Glutamatergic neuron (in vitro differentiated cells): ENCODE measurements at regions not wholly inside any gene's neighbourhood (a gene's known extent, or its start where the extent isn't known, plus 50 kb on each side); places are given as distances from the start of the nearest gene placed in this dataset.

Experiments
- DNase-seq: peaks from one replicate; pipeline ENCODE4 v3.0.0; 2022
- H3K27ac Mint-ChIP-seq: one replicate; pipeline ENCODE4 v1.8.0; 2020; ENCODE audit warnings: mild to moderate bottlenecking, mixed read lengths, inconsistent platforms; ENCODE audit not compliant: unreplicated experiment
- H3K27me3 Mint-ChIP-seq: one replicate; pipeline ENCODE4 v1.8.0; 2020; ENCODE audit warnings: mild to moderate bottlenecking, moderate library complexity, mixed read lengths, inconsistent platforms; ENCODE audit not compliant: unreplicated experiment
- H3K36me3 Mint-ChIP-seq: one replicate; pipeline ENCODE4 v1.8.0; 2020; ENCODE audit warnings: mild to moderate bottlenecking, mixed read lengths, inconsistent platforms; ENCODE audit not compliant: unreplicated experiment
- H3K4me1 Mint-ChIP-seq: one replicate; pipeline ENCODE4 v1.8.0; 2020; ENCODE audit warnings: mild to moderate bottlenecking, low read depth, mixed read lengths, inconsistent platforms; ENCODE audit not compliant: unreplicated experiment
- H3K4me3 Mint-ChIP-seq: one replicate; pipeline ENCODE4 v1.8.0; 2020; ENCODE audit warnings: mild to moderate bottlenecking, mixed read lengths, inconsistent platforms; ENCODE audit not compliant: unreplicated experiment
- H3K9me3 Mint-ChIP-seq: one replicate; pipeline ENCODE4 v1.8.0; 2020; ENCODE audit warnings: mild to moderate bottlenecking, moderate library complexity, mixed read lengths, inconsistent platforms; ENCODE audit not compliant: unreplicated experiment
- TF ChIP-seq, protein P1 (sequence below): fragments of 200-600 bp; sonication (generic); IDR thresholded peaks from one replicate; pipeline ENCODE4 v1.5.0; 2021; ENCODE audit not compliant: partially characterized antibody, unreplicated experiment

DNA sequence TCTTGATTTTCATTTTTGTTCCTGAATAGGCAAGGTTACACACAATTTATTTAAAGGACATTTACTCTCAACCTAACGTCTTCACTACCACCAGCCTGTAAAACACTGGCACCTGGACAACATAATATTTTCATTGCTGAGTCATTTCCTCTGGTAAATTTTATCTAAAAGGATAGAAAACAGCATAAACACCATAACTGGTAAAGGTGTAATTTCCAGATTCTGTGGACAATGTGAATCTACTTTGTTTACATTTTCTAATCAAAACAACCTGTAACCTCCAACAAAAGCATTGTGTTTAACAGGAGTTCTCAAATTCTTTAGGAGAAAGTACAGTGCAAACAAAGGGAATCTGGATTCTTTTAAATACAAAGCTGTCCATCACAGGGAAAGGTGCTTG, 472.0 kb upstream of the AKR1E2 start:
- Mint-ChIP-seq H3K27me3 (no peaks in the 10 kb centered on the region), H3K4me3 (no peak overlapping the region), H3K36me3 (no peaks in the 10 kb centered on the region), H3K4me1 (no peaks in the 10 kb centered on the region), H3K9me3 (no peaks in the 10 kb centered on the region), H3K27ac (no peak overlapping the region)
- no peak for DNase-seq
- TF ChIP-seq, protein P1, sequence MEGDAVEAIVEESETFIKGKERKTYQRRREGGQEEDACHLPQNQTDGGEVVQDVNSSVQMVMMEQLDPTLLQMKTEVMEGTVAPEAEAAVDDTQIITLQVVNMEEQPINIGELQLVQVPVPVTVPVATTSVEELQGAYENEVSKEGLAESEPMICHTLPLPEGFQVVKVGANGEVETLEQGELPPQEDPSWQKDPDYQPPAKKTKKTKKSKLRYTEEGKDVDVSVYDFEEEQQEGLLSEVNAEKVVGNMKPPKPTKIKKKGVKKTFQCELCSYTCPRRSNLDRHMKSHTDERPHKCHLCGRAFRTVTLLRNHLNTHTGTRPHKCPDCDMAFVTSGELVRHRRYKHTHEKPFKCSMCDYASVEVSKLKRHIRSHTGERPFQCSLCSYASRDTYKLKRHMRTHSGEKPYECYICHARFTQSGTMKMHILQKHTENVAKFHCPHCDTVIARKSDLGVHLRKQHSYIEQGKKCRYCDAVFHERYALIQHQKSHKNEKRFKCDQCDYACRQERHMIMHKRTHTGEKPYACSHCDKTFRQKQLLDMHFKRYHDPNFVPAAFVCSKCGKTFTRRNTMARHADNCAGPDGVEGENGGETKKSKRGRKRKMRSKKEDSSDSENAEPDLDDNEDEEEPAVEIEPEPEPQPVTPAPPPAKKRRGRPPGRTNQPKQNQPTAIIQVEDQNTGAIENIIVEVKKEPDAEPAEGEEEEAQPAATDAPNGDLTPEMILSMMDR, result no peak

DNA sequence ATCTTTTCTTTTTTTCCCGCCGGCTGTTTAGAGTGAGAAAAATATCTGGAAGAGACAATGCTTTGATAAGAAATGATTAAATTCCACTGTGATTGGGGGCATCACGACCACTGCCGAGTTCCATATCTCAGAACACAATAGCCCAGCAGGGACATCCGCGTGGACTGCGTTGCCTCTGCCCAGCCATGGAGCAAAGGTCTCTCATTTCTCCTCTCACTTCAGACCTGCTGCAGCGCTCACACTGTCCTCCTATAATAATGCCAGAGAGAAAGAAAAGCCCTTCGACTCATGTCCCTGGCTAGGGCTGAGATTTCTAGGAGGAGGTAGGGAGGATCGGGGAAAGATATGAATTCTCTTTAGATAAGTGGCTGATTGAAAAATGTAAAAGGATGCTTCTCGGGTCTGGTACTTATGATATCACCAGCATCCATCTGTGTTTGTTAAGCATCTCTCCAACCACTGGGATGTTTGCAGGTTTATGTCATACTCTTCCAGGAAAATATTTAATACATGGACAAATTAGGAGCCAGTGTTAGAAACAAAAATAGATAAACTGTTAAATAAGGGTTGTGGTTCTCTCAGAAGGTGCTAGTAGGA, 472.9 kb upstream of the AKR1E2 start:
- H3K9me3 Mint-ChIP-seq, result no peaks in the 10 kb centered on the region
- no peaks in the 10 kb centered on the region for H3K4me1 Mint-ChIP-seq
- H3K27ac Mint-ChIP-seq, result no peak overlapping the region
- no peak for DNase-seq
- TF ChIP-seq, protein P1, result no peak
- no peaks in the 10 kb centered on the region for H3K27me3 Mint-ChIP-seq
- no peaks in the 10 kb centered on the region for H3K36me3 Mint-ChIP-seq
- H3K4me3 Mint-ChIP-seq, result no peak overlapping the region

DNA sequence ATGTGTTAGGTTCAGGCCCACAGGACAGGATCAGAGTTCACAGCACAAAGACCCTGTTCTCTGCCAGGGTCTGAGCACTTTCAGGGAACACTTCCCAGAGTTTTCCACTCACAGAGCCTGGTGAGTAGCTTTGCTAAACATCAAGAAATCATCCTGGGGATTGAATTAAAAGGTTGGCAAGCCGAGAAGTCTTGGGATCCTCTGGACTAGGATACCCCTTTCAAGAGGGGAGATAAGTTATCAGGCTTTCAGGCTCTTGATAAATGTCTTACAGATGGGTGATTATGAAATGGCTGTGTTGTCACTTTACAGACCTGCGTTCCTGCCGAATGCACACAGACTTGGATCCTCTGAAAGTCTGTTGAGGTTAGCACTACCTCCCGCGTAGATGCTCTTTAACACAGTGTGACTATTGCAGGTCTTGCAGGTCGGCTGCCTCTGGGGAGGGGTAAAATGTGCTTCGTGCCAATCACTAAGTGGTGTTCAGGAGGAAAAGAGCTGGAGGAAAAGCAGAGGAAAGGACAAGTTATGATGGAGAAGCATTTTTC, 473.5 kb upstream of the AKR1E2 start:
- Mint-ChIP-seq H3K4me3 (no peak overlapping the region), H3K36me3 (no peaks in the 10 kb centered on the region), H3K27ac (no peak overlapping the region), H3K4me1 (no peaks in the 10 kb centered on the region), H3K27me3 (no peaks in the 10 kb centered on the region), H3K9me3 (no peaks in the 10 kb centered on the region)
- no peak for DNase-seq
- TF ChIP-seq, protein P1, result no peak

DNA sequence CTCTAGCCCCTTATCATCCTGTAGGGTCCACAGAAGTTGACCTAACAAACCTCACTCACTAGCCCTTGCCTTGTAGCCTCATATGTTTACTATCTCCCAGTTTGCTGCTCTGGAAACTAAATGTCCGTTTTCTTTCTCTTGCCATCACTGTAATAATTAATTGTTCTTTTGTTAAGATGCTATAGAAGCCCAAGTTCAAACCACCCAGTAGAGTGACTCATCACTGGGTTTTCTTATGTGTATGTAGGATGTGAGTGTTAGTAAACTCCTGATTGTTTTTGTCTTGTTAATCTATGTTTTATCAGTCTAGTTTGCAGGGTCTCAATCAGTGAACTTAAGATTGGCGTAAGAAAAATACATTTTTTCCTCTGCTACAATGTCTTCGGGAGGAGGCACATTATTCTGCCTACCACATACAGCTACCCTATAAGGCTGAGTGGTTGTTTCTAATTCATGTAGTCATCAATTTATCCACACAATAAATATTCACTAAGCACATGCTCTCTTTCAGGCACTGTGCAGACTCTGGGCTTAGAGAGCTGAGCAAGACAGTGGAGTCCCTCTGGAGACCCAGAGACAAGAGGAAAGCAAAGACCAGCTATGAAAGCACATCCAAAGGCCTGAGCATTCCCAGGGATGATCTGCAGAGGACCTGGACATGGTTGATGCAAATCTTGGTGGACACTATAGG, 474.1 kb upstream of the AKR1E2 start:
- H3K27me3 Mint-ChIP-seq, result no peaks in the 10 kb centered on the region
- no peak overlapping the region for H3K27ac Mint-ChIP-seq
- no peaks in the 10 kb centered on the region for H3K4me1 Mint-ChIP-seq
- no peaks in the 10 kb centered on the region for H3K9me3 Mint-ChIP-seq
- H3K36me3 Mint-ChIP-seq, result no peaks in the 10 kb centered on the region
- no peak for DNase-seq
- TF ChIP-seq, protein P1, result no peak
- no peak overlapping the region for H3K4me3 Mint-ChIP-seq

DNA sequence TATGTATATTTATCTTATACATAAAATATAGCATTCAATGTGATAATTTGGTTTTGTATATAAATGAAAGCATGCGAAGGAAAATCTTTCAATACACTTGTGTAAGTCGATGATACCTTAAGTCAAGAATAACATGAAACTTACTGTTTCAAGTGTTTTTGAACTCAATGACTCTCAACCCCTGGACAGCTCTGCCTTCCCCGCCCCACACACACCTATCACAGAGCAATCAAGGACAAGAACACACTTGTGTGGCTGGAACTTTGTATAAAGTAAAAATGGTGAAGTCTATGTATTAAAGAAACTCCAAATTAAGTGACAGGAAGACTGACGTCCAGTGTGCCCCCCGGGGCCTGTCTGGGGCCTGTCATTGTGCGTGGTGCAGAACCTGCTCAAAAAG, 478.6 kb upstream of the AKR1E2 start:
- no peak overlapping the region for H3K27ac Mint-ChIP-seq
- no peaks in the 10 kb centered on the region for H3K4me1 Mint-ChIP-seq
- TF ChIP-seq, protein P1, result no peak
- H3K36me3 Mint-ChIP-seq, result no peaks in the 10 kb centered on the region
- DNase-seq, result no peak
- H3K4me3 Mint-ChIP-seq, result no peak overlapping the region
- no peaks in the 10 kb centered on the region for H3K9me3 Mint-ChIP-seq
- no peaks in the 10 kb centered on the region for H3K27me3 Mint-ChIP-seq
